Neural cell (in vitro differentiated cells): ENCODE measurements at regions not wholly inside any gene's neighbourhood (a gene's known extent, or its start where the extent isn't known, plus 50 kb on each side); places are given as distances from the start of the nearest gene placed in this dataset.
"Not testable (repeated sequence)": the region's sequence is repeated elsewhere in the genome, so short reads cannot be mapped to it uniquely, and the experiment has no call there.

Experiments
- H2AFZ ChIP-seq: fragments of 200-600, 300-800 bp; sonication (generic), shearing (Covaris generic); 2 replicates; pipeline ENCODE4 v1.6.0; 2014; ENCODE audit warnings: low read depth, mild to moderate bottlenecking, antibody characterized with exemption, low read length, moderate library complexity
- H3F3A ChIP-seq: fragments of 200-600 bp; shearing (Covaris generic); 2 replicates; pipeline ENCODE4 v1.6.1; 2016; ENCODE audit warnings: mild to moderate bottlenecking, moderate library complexity, mixed read lengths, antibody characterized with exemption, low read length; ENCODE audit not compliant: insufficient read depth, poor library complexity, severe bottlenecking
- H3K27ac ChIP-seq: fragments of 200-600, 300-800 bp; sonication (generic), shearing (Covaris generic); 2 replicates; pipeline ENCODE4 v1.5.1; 2014; ENCODE audit warnings: mild to moderate bottlenecking, low read length, moderate library complexity
- H3K27me3 ChIP-seq: fragments of 300-800, 200-600 bp; sonication (generic), shearing (Covaris generic); 2 replicates; pipeline ENCODE4 v1.6.0; 2014; ENCODE audit warnings: mild to moderate bottlenecking, low read depth, low read length, moderate library complexity; ENCODE audit not compliant: insufficient read depth
- H3K36me3 ChIP-seq: fragments of 300-800, 200-600 bp; sonication (generic), shearing (Covaris generic); 2 replicates; pipeline ENCODE4 v1.5.1; 2014; ENCODE audit warnings: mild to moderate bottlenecking, antibody characterized with exemption, low read length, moderate library complexity; ENCODE audit not compliant: insufficient read depth
- H3K4me2 ChIP-seq: fragments of 300-800, 200-600 bp; sonication (generic), shearing (Covaris generic); 2 replicates; pipeline ENCODE4 v1.6.0; 2014; ENCODE audit warnings: mild to moderate bottlenecking, low read length
- H3K4me3 ChIP-seq: fragments of 300-800, 200-600 bp; sonication (generic), shearing (Covaris generic); 2 replicates; pipeline ENCODE4 v1.5.1; 2014; ENCODE audit warnings: mild to moderate bottlenecking, low read length, moderate library complexity
- H3K79me2 ChIP-seq: fragments of 200-600 bp; shearing (Covaris generic); replicated peaks from 2 replicates; pipeline ENCODE4 v1.6.0; 2014; ENCODE audit warnings: mild to moderate bottlenecking, low read length, moderate library complexity; ENCODE audit not compliant: insufficient read depth
- H3K9ac ChIP-seq: fragments of 300-800, 200-600 bp; sonication (generic), shearing (Covaris generic); 2 replicates; pipeline ENCODE4 v1.6.1; 2016; ENCODE audit warnings: mild to moderate bottlenecking, low read length, mixed read lengths
- H3K9me2 ChIP-seq: fragments of 200-600 bp; shearing (Covaris generic); 2 replicates; pipeline ENCODE4 v1.6.1; 2016; ENCODE audit warnings: mild to moderate bottlenecking, low read length, mixed read lengths; ENCODE audit not compliant: insufficient read depth
- H3K9me3 ChIP-seq: fragments of 200-600, 300-800 bp; sonication (generic), shearing (Covaris generic); 2 replicates; pipeline ENCODE4 v1.6.1; 2016; ENCODE audit warnings: mild to moderate bottlenecking, mixed run types, low read length, moderate library complexity, mixed read lengths
- H4K20me1 ChIP-seq: fragments of 200-600 bp; shearing (Covaris generic); 2 replicates; pipeline ENCODE4 v1.6.1; 2016; ENCODE audit warnings: mild to moderate bottlenecking, mixed run types; ENCODE audit not compliant: insufficient read depth
- EP300 ChIP-seq: fragments of 450-650 bp; conservative IDR thresholded peaks from 2 replicates; pipeline ENCODE4 v1.6.1; 2014; ENCODE audit warnings: antibody characterized with exemption, mild to moderate bottlenecking, moderate library complexity; ENCODE audit not compliant: poor library complexity, severe bottlenecking
- EZH2 ChIP-seq: fragments of 200-600, 300-800 bp; shearing (Covaris generic), sonication (generic); IDR thresholded peaks from 2 replicates; pipeline ENCODE4 v1.6.1; 2014; ENCODE audit warnings: antibody characterized with exemption, low read length, borderline replicate concordance, mild to moderate bottlenecking; ENCODE audit not compliant: insufficient read depth, poor library complexity, severe bottlenecking
- MXI1 ChIP-seq: fragments of 450-650 bp; conservative IDR thresholded peaks from 2 replicates; pipeline ENCODE4 v1.6.1; 2014; ENCODE audit warnings: antibody characterized with exemption, mild to moderate bottlenecking; ENCODE audit not compliant: poor library complexity, severe bottlenecking
- POLR2AphosphoS5 ChIP-seq: IDR thresholded peaks from 2 replicates; pipeline ENCODE4 v1.6.1; 2012
- RAD21 ChIP-seq: fragments of 450-650 bp; conservative IDR thresholded peaks from 2 replicates; pipeline ENCODE4 v1.6.1; 2014; ENCODE audit warnings: antibody characterized with exemption, mild to moderate bottlenecking, moderate library complexity
- SMC3 ChIP-seq: fragments of 450-650 bp; conservative IDR thresholded peaks from 2 replicates; pipeline ENCODE4 v1.6.1; 2014; ENCODE audit warnings: antibody characterized with exemption, mild to moderate bottlenecking, moderate library complexity; ENCODE audit not compliant: poor library complexity
- TAF1 ChIP-seq: IDR thresholded peaks from 2 replicates; pipeline ENCODE4 v1.6.1; 2012; ENCODE audit warnings: low read depth
- TF ChIP-seq, protein P1 (sequence below): IDR thresholded peaks from 2 replicates; pipeline ENCODE4 v1.6.1; 2012; ENCODE audit warnings: borderline replicate concordance
- TF ChIP-seq, protein P2 (sequence below): fragments of 450-650 bp; IDR thresholded peaks from 2 replicates; pipeline ENCODE4 v1.5.1; 2014; ENCODE audit warnings: antibody characterized with exemption, mild to moderate bottlenecking, moderate library complexity; ENCODE audit not compliant: poor library complexity, severe bottlenecking

GRCh38 chr16:27657811-27658210, 107.9 kb downstream of the KATNIP start:
- H3K4me2 ChIP-seq, result no peak overlapping the region
- no peaks in the 10 kb centered on the region for H3K36me3 ChIP-seq
- no peaks in the 10 kb centered on the region for H3F3A ChIP-seq
- no peak overlapping the region for H2AFZ ChIP-seq
- no peak overlapping the region for H3K27ac ChIP-seq
- H3K9me3 ChIP-seq, result no peaks in the 10 kb centered on the region
- no peaks in the 10 kb centered on the region for H3K27me3 ChIP-seq
- H3K9ac ChIP-seq, result no peak overlapping the region
- TF ChIP-seq MXI1, result no peak
- TF ChIP-seq EP300, result no peak
- TF ChIP-seq, protein P1, sequence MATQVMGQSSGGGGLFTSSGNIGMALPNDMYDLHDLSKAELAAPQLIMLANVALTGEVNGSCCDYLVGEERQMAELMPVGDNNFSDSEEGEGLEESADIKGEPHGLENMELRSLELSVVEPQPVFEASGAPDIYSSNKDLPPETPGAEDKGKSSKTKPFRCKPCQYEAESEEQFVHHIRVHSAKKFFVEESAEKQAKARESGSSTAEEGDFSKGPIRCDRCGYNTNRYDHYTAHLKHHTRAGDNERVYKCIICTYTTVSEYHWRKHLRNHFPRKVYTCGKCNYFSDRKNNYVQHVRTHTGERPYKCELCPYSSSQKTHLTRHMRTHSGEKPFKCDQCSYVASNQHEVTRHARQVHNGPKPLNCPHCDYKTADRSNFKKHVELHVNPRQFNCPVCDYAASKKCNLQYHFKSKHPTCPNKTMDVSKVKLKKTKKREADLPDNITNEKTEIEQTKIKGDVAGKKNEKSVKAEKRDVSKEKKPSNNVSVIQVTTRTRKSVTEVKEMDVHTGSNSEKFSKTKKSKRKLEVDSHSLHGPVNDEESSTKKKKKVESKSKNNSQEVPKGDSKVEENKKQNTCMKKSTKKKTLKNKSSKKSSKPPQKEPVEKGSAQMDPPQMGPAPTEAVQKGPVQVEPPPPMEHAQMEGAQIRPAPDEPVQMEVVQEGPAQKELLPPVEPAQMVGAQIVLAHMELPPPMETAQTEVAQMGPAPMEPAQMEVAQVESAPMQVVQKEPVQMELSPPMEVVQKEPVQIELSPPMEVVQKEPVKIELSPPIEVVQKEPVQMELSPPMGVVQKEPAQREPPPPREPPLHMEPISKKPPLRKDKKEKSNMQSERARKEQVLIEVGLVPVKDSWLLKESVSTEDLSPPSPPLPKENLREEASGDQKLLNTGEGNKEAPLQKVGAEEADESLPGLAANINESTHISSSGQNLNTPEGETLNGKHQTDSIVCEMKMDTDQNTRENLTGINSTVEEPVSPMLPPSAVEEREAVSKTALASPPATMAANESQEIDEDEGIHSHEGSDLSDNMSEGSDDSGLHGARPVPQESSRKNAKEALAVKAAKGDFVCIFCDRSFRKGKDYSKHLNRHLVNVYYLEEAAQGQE, result no peak
- H3K9me2 ChIP-seq, result no peaks in the 10 kb centered on the region
- H4K20me1 ChIP-seq, result no peaks in the 10 kb centered on the region
- no peak overlapping the region for H3K4me3 ChIP-seq
- H3K79me2 ChIP-seq, result no peaks in the 10 kb centered on the region

DNA sequence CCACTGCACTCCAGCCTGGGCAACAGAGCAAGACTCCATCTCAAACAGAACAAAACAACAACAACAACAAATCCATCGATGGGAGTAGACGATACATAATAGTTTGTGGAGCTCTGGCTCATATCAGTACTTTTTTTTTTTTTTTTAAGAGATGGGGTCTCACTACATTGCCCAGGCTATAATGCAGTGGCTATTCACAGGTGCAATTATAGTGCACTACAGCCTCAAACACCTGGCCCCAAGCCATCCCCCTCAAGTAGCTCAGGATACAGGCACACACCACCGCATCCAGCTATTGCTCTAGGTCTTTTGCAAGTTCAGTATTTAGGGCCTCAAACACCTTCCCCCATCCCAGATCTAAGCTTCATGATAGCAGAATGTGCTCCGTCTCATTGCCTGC, 110.6 kb downstream of the KATNIP start:
- no peak overlapping the region for H3K4me3 ChIP-seq
- H3K27me3 ChIP-seq, result no peaks in the 10 kb centered on the region
- no peaks in the 10 kb centered on the region for H3K9me2 ChIP-seq
- H2AFZ ChIP-seq, result no peak overlapping the region
- H3K9me3 ChIP-seq, result no peaks in the 10 kb centered on the region
- TF ChIP-seq TAF1 (no peak), EP300 (no peak), EZH2 (no peak), SMC3 (no peak), MXI1 (no peak), POLR2AphosphoS5 (no peak), RAD21 (no peak)
- TF ChIP-seq, protein P2, sequence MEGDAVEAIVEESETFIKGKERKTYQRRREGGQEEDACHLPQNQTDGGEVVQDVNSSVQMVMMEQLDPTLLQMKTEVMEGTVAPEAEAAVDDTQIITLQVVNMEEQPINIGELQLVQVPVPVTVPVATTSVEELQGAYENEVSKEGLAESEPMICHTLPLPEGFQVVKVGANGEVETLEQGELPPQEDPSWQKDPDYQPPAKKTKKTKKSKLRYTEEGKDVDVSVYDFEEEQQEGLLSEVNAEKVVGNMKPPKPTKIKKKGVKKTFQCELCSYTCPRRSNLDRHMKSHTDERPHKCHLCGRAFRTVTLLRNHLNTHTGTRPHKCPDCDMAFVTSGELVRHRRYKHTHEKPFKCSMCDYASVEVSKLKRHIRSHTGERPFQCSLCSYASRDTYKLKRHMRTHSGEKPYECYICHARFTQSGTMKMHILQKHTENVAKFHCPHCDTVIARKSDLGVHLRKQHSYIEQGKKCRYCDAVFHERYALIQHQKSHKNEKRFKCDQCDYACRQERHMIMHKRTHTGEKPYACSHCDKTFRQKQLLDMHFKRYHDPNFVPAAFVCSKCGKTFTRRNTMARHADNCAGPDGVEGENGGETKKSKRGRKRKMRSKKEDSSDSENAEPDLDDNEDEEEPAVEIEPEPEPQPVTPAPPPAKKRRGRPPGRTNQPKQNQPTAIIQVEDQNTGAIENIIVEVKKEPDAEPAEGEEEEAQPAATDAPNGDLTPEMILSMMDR, result no peak
- TF ChIP-seq, protein P1, result no peak
- H3K79me2 ChIP-seq, result no peaks in the 10 kb centered on the region
- H3K27ac ChIP-seq, result no peak overlapping the region
- no peaks in the 10 kb centered on the region for H3F3A ChIP-seq
- no peaks in the 10 kb centered on the region for H4K20me1 ChIP-seq
- no peak overlapping the region for H3K9ac ChIP-seq
- H3K36me3 ChIP-seq, result no peaks in the 10 kb centered on the region
- no peak overlapping the region for H3K4me2 ChIP-seq

DNA sequence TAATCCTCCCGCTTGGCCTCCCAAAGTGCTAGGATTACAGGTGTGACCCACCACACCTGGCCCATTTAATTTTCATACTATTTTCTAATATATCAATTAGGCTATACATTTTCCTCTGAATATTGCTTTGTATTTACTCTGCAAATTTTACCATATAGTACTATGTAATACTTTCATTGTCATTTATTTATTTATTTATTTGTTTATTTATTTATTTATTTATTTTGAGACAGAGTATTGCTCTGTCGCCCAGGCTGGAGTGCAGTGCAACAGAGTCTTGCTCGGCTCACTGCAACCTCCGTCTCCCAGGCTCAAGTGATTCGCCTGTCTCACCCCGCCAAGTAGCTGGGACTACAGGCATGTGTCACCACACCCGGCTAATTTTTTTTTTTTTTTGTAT, 113.3 kb downstream of the KATNIP start:
- H3K9ac ChIP-seq, H3K9me2 ChIP-seq, H2AFZ ChIP-seq, H4K20me1 ChIP-seq, H3K27me3 ChIP-seq, H3K9me3 ChIP-seq, H3K4me2 ChIP-seq, H3K79me2 ChIP-seq, H3K4me3 ChIP-seq, H3K27ac ChIP-seq, H3K36me3 ChIP-seq, H3F3A ChIP-seq: not testable (repeated sequence)
